Right lobe of liver (tissue), 6 donors: ENCODE measurements at regions not wholly inside any gene's neighbourhood (a gene's known extent, or its start where the extent isn't known, plus 50 kb on each side); places are given as distances from the start of the nearest gene placed in this dataset.

ENCODE experiments used
- ATAC-seq, 4 donors: fragments of 200-7000 bp; cut with Tn5 transposase; one replicate each; pipeline ENCODE4 v1.9.1; 2020; ENCODE audit warnings: mild to moderate bottlenecking in 4 of 4, moderate library complexity in 4 of 4
- DNase-seq, 3 donors: peaks; one replicate each; pipeline ENCODE4 v3.0.0-alpha.2; 2020
- H3K27ac ChIP-seq, 3 donors: fragments of 200-600 bp; one replicate each; pipeline ENCODE4 v1.8.0; 2022
- H3K27me3 ChIP-seq, 2 donors: fragments of 200-600 bp; one replicate each; pipeline ENCODE4 v1.8.0; 2022
- H3K36me3 ChIP-seq, 4 donors: fragments of 200-600 bp; sonication (generic) in 1 of 4; one replicate each; pipeline versions ENCODE4 v1.5.1 to v1.8.0; 2017 to 2022; ENCODE audit warnings: control low read depth in 1 of 4
- H3K4me1 ChIP-seq, 4 donors: fragments of 200-600 bp; sonication (generic) in 1 of 4; one replicate each; pipeline versions ENCODE4 v1.5.1 to v1.8.0; 2017 to 2022; ENCODE audit warnings: control low read depth in 1 of 4
- H3K4me3 ChIP-seq, 3 donors: fragments of 200-600 bp; one replicate each; pipeline ENCODE4 v1.8.0; 2022
- H3K9me3 ChIP-seq, 4 donors: fragments of 200-600 bp; sonication (generic) in 1 of 4; one replicate each; pipeline versions ENCODE4 v1.5.1 to v1.8.0; 2017 to 2022; ENCODE audit warnings: control low read depth in 1 of 4
- POLR2A ChIP-seq: fragments of 450-650 bp; IDR thresholded peaks from one replicate; pipeline ENCODE4 v1.6.1; 2017; ENCODE audit warnings: antibody characterized with exemption, mild to moderate bottlenecking
- WGBS: methylation state at CpG from one replicate; pipeline ENCODE4 v1.1.6; 2018; ENCODE audit warnings: low coverage, low lambda C conversion rate; ENCODE audit not compliant: insufficient coverage; ENCODE audit errors: missing lambda C conversion rate; 5-methylcytosine and 5-hydroxymethylcytosine counted together
- intact Hi-C, 2 donors: fragments of 100-400 bp; cut with DNase I; formaldehyde crosslinking; loops; one replicate each; pipeline versions ENCODE4 v1.11.2 to v1.14.1; 2022
- TF ChIP-seq, protein P1 (sequence below), 4 donors: fragments of 200-600 bp in 3 of 4; fragments of 450-650 bp in 1 of 4; IDR thresholded peaks; one replicate each; pipeline versions ENCODE4 v1.5.1 to v1.8.0; 2016 to 2022; ENCODE audit warnings: antibody characterized with exemption in 4 of 4, mild to moderate bottlenecking in 2 of 4
- donor health status: DM: no; HTN: yes; CAD: no.
- donor health status: DM: no; HTN: no; CAD: no.
- donor health status: DM: no; HTN: no; CAD: no.
- donor health status: DM: no; HTN: yes; CAD: no.
- donor health status: DM: no; HTN: yes; CAD: no.

DNA sequence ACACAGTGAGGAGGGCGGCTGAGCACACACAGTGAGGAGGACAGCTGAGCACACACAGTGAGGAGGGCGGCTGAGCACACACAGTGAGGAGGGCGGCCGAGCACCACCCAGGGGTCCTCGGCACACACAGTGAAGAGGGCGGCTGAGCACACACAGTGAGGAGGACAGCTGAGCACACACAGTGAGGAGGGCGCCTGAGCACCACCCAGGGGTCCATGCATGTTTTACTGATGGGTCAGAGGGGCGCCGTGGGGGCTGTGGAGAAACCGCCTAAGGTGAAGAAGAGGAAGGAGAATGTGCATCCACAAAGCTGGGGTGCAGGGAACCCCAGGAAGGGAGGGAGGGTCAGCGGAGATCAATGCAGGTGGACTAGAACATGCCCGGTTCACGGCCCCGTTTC, 461.8 kb downstream of the BRD1 start:
- DNase-seq, result no peak
- Histone ChIP-seq H3K9me3 (no peaks in the 10 kb centered on the region), H3K36me3 (no peaks in the 10 kb centered on the region), H3K4me1 (no peaks in the 10 kb centered on the region), H3K4me3 (no peak overlapping the region), H3K27me3 (no peaks in the 10 kb centered on the region), H3K27ac (no peak overlapping the region)
- no peak for ATAC-seq
- 56% methylated on average over 12 of the region's 14 CpGs for WGBS
- no peak for TF ChIP-seq POLR2A
- TF ChIP-seq, protein P1, sequence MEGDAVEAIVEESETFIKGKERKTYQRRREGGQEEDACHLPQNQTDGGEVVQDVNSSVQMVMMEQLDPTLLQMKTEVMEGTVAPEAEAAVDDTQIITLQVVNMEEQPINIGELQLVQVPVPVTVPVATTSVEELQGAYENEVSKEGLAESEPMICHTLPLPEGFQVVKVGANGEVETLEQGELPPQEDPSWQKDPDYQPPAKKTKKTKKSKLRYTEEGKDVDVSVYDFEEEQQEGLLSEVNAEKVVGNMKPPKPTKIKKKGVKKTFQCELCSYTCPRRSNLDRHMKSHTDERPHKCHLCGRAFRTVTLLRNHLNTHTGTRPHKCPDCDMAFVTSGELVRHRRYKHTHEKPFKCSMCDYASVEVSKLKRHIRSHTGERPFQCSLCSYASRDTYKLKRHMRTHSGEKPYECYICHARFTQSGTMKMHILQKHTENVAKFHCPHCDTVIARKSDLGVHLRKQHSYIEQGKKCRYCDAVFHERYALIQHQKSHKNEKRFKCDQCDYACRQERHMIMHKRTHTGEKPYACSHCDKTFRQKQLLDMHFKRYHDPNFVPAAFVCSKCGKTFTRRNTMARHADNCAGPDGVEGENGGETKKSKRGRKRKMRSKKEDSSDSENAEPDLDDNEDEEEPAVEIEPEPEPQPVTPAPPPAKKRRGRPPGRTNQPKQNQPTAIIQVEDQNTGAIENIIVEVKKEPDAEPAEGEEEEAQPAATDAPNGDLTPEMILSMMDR (IDR thresholded peaks at IDR 0.05), result no peak
- intact Hi-C loops, result no loop called here

DNA sequence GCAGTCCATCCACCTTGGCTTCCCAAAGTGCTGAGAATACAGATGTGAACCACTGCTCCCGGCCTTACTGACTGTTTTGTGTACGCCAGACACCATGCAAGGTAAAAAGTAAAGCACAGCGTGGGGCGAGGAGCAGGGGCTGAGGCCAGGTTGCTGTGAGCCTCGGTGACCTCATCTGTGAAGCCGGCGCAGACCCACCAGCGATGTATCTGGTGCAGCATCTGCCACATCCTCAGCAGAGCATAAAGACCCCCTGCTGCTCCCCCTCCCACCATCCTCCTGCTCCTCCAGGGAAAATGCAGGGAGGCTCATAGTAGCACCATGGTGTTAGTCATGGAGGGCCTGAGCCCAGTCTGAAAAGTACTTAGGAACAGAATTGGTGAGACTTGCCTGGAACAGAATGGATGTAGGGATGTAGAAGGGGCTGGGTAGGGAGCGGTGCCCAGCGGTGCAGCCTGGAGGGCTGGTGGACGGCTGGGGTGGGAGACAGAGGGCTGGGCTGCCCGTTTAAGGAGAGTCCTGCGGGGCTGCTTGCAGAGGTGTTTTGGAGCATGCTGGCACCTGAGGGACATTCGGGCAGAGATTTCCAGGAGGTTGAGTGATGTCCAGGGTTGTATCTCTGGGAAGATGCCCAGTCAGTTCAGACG, 462.4 kb downstream of the BRD1 start:
- DNase-seq (no peak), ATAC-seq (no peak)
- H3K4me3 ChIP-seq, result no peak overlapping the region
- TF ChIP-seq POLR2A, result no peak
- TF ChIP-seq, protein P1 (IDR thresholded peaks at IDR 0.05), result no peak
- H3K27me3 ChIP-seq, result no peaks in the 10 kb centered on the region
- WGBS, result 77% methylated on average over 4 of the region's 15 CpGs
- no peaks in the 10 kb centered on the region for H3K4me1 ChIP-seq
- H3K9me3 ChIP-seq, result no peaks in the 10 kb centered on the region
- no peak overlapping the region for H3K27ac ChIP-seq
- no peaks in the 10 kb centered on the region for H3K36me3 ChIP-seq
- intact Hi-C loops, result no loop called here

DNA sequence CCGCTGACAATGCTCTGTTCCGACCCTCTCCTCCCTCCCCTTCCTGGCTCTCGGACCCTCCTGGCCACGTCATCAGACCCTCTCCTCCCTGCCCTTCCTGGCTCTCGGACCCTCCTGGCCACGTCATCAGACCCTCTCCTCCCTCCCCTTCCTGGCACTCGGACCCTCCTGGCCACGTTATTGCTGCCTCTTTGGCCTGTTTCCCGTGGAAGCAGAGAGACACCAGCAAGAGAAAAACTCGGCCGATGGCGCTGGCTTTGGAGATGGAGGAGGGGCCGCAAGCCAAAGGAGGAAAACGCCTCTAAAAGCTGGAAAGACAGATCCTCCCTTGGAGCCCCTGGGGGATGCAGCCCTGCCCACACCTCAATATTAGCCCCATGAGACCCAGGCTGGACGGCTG, 463.3 kb downstream of the BRD1 start:
- 72% methylated on average over 15 of the region's 15 CpGs for WGBS
- Histone ChIP-seq H3K9me3 (no peaks in the 10 kb centered on the region), H3K27ac (no peak overlapping the region), H3K4me3 (no peak overlapping the region), H3K27me3 (no peaks in the 10 kb centered on the region), H3K36me3 (no peaks in the 10 kb centered on the region), H3K4me1 (no peaks in the 10 kb centered on the region)
- ATAC-seq, result no peak
- no peak for TF ChIP-seq POLR2A
- TF ChIP-seq, protein P1 (IDR thresholded peaks at IDR 0.05), result no peak
- intact Hi-C loops, result no loop called here
- DNase-seq, result no peak

DNA sequence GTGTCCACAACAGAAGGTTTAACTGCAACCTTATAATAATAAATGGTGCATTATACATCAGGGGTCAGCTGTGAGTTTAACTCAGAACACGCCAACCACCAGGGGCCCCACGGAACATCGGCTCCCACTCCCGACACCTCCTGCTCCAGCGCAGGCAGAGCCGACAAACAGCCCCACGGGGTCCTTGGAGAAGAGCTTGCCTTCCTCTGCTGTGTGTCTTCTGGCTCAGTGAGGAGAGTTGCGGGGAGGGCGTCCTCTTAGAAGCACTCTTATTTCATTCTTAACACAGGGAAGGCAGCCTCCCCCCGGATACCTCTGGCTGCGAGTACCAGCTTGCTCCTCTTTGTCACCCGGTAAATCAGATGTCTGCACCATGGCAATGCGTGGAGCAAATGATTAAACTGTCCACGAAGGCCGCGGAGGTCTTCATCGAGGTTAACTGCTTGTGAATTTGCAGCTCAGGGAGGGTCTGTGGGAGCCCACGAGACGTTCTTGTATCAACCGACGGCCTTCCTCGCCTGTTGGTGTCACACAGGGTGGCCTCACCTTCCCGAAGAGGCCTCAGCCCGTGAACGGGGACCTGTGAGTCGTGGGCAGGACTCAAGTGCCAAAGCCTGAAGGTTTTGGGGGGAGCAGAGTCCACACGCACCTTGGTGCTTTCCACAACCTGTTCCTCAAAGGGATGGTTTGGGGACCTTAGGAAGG, 464.0 kb downstream of the BRD1 start:
- no peak for DNase-seq
- H3K27me3 ChIP-seq, result no peaks in the 10 kb centered on the region
- H3K4me3 ChIP-seq, result no peak overlapping the region
- no peak for TF ChIP-seq POLR2A
- TF ChIP-seq, protein P1 (IDR thresholded peaks at IDR 0.05), result no peak
- no peak for ATAC-seq
- no peaks in the 10 kb centered on the region for H3K4me1 ChIP-seq
- H3K27ac ChIP-seq, result no peak overlapping the region
- H3K36me3 ChIP-seq, result no peaks in the 10 kb centered on the region
- intact Hi-C loops, result no loop called here
- WGBS, result 87% methylated on average over 19 of the region's 27 CpGs
- no peaks in the 10 kb centered on the region for H3K9me3 ChIP-seq
